Smooth muscle cell of the brain vasculature (primary cell): ENCODE measurements at regions not wholly inside any gene's neighbourhood (a gene's known extent, or its start where the extent isn't known, plus 50 kb on each side); places are given as distances from the start of the nearest gene placed in this dataset.

Experiments
- DNase-seq: peaks from one replicate; pipeline ENCODE4 v3.0.0-alpha.2; 2012; ENCODE audit warnings: low read depth, low spot score

- no peak for DNase-seq
Measured at GRCh38 chr16:85971902-85972638, 73.1 kb downstream of the IRF8 start.

GRCh38 chr16:85974428-85975375 lies 75.7 kb downstream of the IRF8 start:
- DNase-seq: no peak

DNA sequence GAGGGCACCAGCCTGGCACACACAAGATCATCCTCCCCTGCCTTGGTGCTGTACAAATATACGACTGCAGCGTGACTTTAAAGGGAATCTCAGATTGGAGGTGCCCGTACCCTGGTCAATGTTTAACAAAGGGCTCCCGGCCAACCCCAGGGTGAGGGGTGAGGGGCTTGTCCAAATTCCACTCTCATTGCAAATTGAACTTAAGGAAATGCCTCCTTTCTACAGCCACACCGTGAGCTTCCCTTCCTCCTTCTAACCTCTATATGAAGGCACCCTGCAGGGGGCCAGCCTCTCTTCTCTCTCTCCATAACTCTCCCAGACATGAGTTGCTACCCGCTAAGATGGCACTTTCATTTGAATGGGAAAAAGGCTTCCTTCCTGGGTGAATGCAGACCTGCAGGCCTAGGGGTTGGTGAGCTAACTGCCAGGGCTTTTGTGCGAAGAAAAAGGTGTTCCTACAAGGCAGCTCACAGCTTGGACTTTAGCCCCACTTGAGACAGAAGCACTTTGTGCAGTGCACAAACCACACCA lies 76.6 kb downstream of the IRF8 start:
- DNase-seq: no peak

DNA sequence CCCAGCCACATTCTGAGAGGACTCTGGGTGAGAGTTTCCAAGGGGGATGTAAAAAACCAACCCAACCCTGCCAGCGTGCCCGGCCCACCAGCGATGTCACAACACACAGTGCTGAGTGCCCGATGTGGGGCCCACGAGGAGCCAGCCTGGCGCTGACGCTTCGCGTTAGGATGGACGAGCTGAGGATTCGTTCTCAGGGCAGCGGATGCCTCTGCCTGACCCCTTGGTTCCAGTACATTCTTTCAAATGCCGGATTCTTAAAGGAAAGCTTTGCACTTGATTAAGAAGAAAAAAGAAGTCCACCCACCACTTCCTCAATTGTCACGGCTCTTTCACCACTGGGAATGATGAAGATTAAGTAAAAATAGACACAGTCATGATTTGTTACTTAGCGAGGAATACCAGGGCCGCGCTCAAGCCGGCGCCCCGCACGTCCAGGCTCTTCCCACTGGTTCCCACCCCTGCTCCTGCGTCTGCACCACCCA lies 79.4 kb downstream of the IRF8 start:
- no peak for DNase-seq

GRCh38 chr16:85978976-85979375 lies 80.0 kb downstream of the IRF8 start:
- DNase-seq: no peak

GRCh38 chr16:85979605-85980004 lies 80.6 kb downstream of the IRF8 start:
- DNase-seq: no peak

- no peak for DNase-seq
Measured at GRCh38 chr16:85980686-85981085, 81.7 kb downstream of the IRF8 start.

- DNase-seq: no peak
Measured at GRCh38 chr16:85981826-85982562, 83.0 kb downstream of the IRF8 start.

GRCh38 chr16:85982563-85982939 lies 83.6 kb downstream of the IRF8 start:
- no peak for DNase-seq

GRCh38 chr16:85983064-85983463 lies 84.1 kb downstream of the IRF8 start:
- DNase-seq: no peak

GRCh38 chr16:85983606-85984230 lies 84.8 kb downstream of the IRF8 start:
- DNase-seq: no peak

- no peak for DNase-seq
Measured at GRCh38 chr16:85984231-85984880, 85.4 kb downstream of the IRF8 start.

DNA sequence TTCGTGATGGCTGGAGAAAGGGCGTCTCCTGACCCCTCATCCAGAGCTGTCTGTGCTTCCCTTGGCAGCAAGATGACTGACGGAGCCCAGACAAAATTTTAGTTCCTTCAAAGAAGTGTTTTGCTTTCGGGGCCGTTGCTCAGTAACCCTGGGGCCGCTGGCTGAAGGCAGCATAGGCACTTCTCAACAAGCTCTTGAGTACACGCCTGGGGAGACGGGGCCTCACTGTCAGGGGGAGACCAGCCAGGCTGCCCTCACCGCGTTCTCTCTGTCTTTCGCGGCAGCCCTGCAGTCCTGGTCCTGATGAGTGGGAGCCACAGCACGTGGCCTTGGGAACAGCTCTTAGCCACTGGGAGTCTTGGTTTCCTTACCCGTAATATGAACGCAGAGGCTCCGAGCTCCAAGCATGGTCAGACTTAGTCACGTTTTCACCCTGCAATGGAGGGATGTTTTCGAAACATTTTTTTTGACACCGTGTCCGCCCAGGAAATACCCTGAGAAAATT lies 86.0 kb downstream of the IRF8 start:
- no peak for DNase-seq

DNA sequence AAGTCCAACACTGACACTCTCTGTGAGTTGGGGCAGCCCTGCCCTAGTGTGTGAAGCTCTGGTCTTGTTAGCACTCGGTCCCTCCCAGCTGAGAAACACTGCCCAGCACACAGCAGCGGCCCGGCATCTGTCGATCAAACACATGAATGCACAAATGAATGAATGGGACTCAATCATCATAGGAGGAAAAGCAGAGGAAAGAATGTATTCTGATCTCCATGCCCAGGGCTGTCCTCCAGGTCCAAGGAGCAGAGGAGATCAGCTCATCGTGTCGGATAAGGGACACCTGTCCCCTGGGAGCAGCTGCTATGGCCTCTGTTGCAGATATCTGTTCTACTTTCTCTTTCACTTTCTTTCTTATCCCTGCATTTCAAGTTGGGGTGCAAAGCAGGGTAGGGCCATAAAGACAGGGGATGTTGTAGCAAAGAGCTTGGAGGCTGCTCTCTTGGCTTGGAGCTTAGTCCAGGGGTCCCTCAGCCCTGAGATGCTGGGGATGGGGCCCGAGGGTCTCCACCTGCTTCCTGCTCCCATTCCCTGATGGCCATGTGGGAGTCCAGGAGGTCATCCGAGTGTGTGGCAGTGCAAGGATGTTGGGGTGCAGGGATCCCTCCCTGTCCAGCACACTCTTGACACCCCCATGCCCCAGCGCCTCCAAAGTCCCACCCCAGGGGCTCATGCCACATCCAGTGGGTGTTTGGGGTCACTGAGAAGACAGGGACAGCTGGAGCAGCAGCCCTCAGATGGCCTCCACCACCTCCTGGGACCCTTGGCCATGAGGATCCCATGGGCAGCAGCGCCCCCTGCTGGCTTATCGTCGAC lies 88.2 kb downstream of the IRF8 start:
- DNase-seq: no peak

DNA sequence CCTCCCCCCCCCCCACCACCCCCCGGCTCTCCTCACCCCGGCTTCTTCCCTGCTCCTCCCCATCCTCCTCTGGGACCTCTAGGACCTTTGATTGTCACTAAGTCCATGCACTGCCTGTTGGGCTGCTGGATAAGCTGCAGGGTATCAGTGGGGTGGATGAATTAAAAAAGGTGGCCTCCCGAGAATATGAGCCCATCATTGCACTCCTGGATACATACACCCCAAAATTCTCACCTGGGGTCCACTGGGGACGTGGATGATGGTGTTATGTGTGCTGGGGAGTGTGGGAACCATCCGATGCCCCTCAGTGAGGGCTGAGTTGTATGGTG lies 88.8 kb downstream of the IRF8 start:
- no peak for DNase-seq

DNA sequence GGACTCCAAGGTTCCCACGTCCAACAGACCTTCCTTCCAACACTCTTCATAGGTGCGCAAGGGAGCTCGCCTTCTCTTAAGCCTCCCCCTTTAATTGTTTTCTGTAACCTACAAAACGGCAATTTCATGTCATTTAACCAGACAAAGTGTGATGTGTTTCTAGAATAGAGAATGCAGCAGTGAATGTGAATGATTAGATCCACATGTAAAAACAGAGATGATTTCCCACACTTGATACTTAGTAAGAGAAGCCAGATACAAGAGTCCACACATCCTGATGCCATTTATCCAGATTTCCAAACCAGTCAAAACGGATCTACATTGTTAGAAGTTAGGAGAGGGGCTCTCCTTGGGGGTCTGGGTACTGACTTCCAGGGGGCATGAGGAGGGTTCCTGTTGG lies 89.3 kb downstream of the IRF8 start:
- DNase-seq: no peak

DNA sequence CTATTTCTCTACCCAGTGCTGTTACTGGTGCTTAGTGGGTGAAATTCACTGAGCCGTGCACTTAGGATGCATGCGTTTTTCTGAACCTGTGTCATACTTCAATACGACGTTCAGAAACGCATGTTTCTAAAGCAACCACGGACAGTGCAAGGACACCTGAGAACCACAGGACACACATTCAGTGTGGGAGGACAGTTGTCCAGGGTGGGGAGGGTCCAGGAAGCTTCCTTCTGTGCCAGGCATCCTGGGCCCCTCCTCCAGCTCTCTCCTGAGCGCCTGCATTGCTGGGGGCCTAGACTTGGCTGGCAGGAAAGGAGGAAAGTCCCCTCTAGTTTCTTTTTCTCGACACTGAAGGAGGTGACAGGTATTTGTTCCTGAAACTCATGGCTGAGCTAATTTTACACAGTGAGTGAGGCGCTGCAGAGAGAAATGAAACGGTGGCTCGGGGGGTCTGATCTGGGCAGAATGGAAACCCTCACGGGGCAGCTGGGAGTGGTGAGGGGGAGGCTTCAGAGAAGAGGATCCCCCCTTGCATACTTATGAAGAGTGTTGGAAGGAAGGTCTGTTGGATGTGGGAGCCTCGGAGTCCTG lies 89.9 kb downstream of the IRF8 start:
- no peak for DNase-seq

DNA sequence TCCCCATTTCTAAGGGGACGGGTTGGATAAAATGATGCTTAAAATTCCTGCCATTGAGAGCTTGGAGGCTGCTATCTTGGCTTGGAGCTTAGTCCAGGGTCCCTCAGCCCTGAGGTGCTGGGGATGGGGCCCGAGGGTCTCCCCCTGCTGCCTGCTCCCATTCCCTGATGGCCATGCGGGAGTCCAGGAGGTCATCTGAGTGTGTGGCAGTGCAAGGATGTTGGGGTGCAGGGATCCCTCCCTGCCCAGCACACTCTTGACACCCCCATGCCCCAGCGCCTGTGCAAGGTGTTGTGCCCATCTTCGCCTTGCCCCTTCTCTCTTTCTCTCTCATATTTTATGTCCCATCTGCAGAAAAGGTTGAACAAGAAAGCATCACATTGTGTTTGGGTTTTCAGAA lies 90.4 kb downstream of the IRF8 start:
- no peak for DNase-seq

- DNase-seq: no peak
Measured at GRCh38 chr16:85989863-85990643, 91.1 kb downstream of the IRF8 start.
